CD4-positive, alpha-beta T cell treated with Interleukin-15 for 1 hour (primary cell): ENCODE measurements at regions not wholly inside any gene's neighbourhood (a gene's known extent, or its start where the extent isn't known, plus 50 kb on each side); places are given as distances from the start of the nearest gene placed in this dataset.
"Not testable (repeated sequence)": the region's sequence is repeated elsewhere in the genome, so short reads cannot be mapped to it uniquely, and the experiment has no call there.

Experiments
- DNase-seq: peaks from one replicate; pipeline ENCODE4 v3.0.0-alpha.2; 2020

DNA sequence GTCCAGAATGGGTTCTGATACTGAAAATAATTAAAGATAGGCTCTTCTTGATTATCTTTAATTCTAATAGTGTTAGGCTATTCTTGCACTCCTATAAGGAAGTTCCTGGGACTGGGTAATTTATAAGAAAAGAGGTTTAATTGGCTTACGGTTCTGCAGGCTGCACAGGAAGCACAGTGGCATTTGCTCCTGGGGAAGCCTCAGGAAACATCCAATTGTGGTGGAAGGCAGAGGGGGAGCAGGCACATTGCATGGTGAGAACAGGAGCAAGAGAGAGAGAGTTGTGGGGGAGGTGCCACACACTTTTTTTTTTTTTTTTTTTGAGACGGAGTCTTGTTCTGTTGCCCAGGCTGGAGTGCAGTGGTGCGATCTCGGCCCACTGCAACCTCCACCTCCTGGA, 540.3 kb downstream of the RFPL4B start:
- DNase-seq = not testable (repeated sequence)

DNA sequence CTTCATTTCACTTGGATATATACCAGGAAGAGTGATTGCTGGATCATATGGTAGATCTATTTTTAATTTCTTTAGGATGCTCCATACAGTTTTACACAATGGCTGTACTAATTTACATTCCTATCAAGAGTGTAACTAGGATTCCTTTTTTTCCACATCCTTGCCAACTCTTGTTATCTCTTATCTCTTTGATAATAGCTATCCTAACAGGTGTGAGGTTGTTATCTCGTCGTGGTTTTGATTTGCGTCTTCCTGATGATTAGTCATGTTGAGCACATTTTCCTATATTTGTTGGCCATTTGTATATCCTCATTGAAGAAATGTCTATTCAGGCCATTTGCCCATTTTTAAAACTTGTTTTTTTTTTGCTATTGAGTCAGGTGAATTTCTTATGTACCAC, 552.4 kb downstream of the RFPL4B start:
- DNase-seq = no peak

DNA sequence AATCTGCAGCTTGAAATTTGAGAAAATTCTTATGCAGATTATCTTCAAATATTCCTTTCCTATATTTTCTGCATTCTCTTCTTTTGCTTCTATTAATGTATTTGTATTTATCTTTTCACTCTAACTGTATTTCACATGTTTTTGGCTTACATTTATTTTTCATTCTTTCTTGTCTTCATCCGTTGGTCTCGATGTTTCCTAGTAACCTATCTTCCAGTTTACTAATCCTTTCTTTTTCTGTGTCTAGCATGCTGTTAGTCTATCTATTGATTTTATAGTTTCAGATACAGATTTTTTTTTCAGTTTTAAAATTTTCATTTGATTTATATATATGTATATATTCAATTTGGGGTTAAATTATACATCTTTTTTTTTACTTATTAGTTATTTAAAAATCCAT, 556.2 kb downstream of the RFPL4B start:
- DNase-seq = no peak

DNA sequence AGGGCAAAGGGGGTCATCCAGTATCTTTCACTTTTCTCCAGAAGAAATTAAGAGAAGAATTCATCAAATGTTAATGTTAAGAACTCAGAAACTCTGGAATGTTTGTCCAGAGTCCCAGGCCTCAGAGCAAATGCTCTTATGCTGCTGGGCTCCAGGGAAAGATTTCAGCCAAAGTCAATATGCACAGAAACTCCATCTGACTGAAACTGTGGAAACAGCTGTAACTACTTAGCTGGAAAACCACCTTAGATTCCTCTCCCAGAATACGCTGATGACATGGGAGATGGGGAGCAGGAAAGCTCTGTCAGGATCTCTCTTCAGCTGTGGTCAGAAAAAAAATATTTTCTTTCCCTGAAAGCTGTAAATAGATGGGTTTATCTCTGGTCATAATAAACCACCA, 559.6 kb downstream of the RFPL4B start:
- DNase-seq = no peak

DNA sequence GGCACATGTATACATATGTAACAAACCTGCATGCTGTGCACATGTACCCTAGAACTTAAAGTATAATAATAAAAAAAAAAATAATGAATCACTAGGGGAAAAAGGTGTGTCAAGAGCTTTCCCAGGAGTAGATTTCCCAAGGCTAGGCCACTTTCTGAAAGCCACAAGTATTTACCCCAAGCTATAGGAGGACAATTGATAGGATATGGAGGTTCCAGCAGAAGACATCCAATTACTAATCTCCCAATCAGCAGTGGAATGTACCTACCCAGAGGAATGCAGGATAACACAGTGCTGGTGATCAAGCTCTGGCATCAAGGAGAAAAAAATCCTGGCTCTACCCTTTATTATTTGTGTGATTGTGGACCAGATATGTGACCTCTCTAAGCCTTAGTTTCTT, 562.7 kb downstream of the RFPL4B start:
- DNase-seq = no peak

DNA sequence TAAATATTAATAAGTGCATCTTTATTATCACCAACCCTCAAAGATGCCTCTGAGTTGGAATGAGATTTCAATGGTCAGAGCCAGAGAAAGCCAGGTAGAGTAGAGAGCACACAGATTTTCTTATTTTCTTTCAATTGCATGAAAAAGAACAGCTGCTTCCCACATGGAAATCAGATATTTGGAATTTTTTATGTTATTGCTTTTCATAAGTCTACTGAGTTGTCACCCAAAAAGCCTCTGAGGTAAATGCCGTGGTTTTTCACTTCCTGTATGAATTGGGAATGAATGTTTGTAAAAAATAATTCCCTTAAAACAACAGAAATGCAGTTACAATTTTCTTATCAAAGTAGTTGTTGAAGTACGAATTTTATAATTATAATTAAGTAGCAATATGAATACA, 563.1 kb downstream of the RFPL4B start:
- no peak for DNase-seq

DNA sequence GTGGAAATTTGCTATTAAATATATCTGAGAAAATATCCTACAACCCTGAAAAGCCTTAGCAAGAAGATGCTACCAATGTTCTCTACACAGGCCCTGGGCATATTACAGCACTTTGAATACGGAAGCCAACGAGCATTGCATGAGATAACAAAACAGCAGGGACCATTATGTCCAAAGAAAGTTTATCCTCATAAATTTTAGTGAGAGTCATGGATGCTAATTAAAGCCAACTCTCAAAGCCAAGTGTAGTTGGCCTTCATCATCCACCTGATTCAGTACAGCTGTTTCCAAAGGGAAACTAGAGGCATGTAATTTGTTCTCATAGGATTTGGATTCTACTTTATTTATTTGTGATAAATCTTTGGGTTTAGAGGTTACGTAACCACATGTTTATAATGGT, 564.8 kb downstream of the RFPL4B start:
- DNase-seq = no peak

DNA sequence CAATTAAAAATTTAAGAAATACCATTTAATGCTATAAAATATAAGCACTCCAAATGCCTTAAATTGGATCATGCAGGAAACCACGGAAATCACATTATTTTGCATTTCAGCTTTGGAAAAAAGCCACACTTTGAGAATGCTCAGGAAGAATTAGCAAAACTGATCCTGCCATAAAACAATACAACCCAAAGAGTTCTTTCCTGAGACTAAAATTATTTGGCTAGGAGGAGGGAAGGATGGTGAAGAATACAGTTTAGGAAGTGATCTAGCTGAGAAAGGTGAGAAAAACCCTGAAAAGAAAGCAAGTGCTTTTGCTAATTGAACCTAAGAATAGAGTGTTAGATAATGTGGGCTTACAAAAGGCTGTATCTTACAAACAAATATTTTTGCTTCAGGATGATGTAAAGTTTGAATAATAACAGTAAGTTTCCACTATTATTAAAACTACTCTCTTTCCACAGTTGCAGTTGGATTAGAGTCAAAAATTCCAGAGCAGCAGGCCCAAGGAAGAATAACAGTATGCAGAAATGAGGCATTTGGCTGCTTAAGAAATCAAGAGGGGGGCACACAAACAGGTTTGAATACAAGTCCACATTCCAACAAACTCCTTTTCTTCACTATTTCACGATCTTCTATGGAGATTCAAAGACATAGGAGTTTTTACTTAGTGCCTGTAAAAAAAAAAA, 565.4 kb downstream of the RFPL4B start:
- no peak for DNase-seq

DNA sequence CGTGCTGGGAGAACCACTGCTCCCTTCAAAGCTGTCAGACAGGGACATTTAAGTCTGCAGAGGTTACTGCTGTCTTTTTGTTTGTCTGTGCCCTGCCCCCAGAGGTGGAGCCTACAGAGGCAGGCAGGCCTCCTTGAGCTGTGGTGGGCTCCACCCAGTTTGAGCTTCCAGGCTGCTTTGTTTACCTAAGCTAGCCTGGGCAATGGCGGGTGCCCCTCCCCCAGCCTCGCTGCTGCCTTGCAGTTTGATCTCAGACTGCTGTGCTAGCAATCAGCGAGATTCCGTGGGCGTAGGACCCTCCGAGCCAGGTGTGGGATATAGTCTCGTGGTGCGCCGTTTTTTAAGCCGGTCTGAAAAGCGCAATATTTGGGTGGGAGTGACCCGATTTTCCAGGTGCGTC, 572.6 kb downstream of the RFPL4B start:
- DNase-seq = not testable (repeated sequence)

DNA sequence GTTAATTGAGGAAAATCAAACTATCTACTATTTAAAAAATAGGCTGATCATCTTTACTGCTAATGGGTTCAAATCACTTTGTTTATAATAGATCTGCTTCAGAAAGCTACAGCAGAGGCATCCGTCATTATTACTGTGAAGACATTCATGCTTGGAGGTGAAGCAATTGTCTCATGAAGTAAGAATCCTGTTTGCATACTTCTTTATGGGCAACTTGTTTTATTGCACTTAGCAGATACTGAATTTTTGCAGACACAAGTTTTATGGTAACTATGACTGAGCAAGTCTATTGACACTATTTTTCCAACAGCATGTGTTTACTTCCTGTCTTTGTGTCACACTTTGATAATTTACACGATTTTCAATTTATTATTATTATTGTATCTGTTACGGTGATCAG, 573.9 kb downstream of the RFPL4B start:
- no peak for DNase-seq

DNA sequence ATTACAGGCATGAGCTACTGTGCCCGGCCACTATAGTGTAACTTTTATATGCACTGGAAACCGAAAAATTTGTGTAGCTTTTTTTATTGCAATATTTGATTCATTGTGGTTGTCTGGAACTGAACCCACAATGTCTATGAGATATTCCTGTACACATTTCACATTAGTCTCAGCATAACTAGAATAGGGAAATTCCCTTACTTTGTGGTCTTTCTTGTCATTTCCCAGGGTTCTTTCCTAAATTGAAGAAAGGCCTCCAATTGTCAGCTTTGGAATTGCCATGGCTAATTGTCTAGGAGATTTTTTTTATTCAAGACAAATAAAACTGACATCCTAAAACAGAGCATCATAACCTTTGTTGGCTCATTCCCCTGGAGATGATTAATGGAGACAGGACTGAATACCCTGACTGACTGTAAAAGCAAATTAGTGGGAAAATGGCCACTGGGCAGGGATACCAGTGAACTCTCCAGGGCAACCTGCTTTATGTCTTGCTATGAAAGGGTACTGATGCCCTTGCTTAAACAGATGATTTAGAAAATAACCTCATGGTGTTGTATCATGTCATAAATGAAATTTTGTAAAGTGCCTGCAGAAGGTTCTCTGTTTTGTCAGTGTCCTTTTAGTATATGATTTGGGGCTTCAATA, 576.9 kb downstream of the RFPL4B start:
- DNase-seq = no peak

DNA sequence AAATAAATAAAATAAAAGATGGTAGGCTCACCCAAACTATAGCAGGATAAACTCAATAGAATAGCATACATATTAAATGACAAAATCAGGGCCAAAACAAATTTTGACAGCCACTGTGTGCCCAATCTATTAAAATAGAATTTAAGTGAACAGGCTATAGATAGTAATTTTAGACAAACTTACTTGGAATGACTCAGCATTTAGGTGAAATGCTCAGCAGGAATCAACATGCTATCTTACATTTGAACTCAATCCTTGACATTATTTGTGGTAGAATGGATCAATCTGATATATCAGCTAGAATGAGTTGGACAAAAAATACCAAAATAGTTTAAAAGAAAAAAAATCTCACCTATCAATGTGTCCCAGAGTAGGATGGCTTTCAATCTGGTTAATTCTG, 578.6 kb downstream of the RFPL4B start:
- no peak for DNase-seq

DNA sequence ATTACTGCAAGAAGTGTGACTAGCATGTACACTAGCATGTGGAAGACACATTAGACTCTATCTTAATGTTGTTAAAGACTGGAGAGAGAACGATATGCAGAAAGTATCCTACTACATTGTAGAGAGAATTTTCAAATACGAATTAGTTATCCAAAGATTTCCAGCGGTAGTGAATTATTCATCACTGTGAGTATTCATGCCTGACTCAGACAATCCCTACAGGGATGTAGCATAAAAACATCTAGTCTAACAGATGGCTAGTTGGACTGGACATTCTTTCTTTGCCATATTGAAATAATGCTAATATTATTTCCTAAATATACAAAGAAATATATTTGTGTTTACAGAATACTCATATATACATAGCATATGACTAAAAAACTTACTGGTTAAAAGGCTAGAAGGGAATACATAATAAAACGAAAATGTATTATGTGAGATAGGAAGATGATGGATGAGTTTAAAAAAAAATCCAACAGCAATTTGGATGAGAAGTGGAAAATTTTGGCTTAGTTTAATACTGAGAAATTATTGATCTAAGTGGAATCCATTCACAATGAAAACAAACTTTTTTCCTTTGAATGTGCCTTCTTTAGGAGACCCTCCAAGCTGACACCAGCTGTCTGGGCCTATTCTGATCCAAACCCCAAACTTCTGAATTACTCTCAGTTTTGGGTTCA, 580.7 kb downstream of the RFPL4B start:
- no peak for DNase-seq

DNA sequence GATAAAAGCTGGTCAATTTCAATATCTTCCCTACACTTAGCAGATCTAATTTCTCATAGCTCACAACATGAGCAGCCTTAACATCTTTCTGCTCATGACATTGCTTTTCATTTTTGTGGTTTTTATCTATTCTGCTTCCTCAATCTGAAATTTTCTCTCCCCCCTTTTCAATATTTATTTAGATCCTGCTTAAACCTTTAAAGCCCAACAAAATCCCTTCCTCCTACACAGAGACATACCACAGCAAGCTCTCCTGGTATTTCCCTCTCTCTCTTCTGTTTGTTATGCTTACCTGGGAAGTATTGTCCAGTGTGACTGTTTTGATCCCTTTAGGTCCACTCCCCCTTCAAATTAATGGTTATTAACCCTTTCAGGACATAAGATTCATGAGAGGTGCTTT, 582.5 kb downstream of the RFPL4B start:
- no peak for DNase-seq

DNA sequence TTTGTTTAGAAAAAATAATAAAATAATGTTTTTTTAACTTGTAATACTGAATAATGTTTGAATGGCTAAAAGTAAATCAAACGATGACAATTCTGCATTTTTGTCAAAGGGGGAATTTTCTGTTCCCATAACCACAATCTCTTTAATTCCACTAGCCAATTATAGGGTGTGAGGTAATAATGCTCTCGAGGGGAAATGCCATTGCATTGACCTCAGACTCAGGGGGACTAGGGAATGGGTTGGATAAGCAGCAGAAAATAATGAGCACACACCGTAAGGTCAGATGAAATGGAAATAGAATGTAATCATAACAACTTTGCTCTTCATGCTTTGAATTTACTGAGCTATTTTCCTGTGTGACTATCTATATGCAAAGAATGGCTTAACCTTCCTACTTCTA, 584.7 kb downstream of the RFPL4B start:
- DNase-seq = no peak

DNA sequence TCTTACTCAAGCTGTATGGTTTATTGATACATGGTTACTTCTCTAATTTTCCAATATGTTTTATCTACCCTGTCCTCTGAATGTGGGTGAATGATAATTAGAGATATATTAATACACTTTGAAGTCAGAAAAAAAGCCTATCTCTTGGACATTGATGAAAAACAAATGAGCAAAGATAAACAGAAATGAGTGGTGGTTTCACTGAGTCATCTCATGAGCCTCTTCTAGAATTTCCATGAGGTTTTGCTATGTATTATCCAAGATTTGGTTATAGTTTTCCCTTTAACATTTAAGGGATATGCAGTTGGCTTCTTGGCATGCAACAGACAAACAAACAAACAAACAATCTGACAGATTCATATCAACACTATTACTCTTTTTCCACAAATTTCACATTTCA, 586.8 kb downstream of the RFPL4B start:
- DNase-seq = no peak

DNA sequence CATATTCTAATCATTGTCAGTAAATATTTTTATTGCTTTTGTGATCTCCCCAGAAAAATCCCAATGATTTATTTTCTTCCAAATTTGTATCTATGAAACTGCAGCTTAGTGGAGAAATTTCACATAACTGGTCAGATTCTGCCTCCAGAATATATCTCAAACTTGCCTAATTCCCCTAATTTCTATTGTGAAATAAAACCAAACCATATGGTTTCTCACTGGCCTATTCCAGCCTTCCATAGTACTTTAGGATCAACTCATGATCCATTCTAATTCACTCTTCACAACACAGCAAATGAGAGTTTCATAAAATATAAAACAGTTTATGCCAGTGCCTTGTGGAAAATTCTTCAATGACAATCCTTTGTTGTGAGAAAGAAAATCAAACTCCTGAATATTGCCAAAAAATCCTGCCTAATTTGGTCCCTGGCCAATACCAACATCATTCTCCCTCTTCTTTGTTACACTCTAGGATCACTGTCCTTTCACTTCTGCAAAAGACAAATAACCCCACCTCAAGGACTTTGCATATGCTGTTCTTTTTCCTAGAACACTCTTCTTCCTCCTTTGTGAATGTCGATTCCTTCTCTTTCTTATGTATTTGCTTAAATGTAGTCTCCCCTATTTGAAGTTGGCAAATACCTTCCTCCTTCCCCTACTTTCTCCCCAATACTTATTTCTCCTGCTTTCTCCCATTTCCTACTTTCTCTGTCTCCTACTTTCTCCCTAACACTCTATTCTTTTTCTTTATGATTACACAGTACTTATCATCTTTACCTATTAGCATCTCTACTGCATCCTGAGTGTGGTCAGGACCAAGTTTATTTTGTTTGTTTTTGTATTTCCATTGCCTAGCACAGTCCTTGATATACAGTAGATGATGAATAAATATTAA, 587.5 kb downstream of the RFPL4B start:
- DNase-seq = no peak

DNA sequence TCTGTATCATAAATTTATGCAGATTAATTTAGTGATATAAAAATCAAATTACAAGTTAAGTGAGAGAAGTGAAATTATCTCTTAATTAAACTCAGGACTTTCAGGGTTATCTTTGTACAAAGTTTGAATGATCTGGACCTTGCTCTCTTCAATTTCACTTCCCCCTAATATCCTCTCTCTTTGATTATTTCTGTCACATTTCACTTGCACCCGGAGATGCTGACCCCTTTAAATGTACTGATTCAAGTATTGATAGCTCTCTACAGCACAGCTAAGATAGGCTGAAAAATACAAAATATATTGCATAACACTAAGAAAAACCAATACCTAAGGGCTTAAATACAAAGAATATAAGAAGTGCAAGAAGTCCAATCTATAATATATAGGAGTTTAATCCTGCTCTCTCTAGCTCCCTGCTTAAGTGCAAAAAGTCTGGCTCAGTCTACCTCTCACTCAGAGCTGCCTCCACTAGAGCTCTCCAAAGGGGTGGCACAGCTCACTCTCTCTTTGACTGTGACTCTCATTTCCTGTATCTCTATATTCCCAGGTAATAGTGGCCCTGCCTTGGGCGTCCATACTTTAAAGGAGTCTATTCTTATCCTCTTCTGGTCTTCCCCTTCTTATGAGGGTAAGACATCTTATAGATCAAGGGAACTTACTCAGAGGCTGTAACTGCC, 588.4 kb downstream of the RFPL4B start:
- DNase-seq = no peak

DNA sequence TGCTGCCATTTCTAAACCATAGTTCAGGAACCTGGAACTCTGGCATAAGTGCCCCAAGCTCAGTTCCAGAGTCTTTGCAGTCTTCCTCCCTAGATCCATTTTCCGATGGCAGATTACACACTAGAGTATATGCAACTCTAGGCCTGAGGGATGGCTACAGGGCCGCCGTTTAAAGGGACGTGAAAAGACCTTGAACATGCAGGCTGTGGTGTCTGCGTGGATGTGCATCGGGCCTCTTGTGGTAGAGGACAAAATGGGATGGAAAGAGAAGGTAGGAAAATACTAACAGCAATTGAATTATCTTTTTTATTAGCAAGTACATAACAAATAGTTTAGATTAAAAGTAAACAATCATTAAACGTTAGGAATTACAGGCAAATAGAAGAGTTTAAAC, 588.9 kb downstream of the RFPL4B start:
- no peak for DNase-seq

DNA sequence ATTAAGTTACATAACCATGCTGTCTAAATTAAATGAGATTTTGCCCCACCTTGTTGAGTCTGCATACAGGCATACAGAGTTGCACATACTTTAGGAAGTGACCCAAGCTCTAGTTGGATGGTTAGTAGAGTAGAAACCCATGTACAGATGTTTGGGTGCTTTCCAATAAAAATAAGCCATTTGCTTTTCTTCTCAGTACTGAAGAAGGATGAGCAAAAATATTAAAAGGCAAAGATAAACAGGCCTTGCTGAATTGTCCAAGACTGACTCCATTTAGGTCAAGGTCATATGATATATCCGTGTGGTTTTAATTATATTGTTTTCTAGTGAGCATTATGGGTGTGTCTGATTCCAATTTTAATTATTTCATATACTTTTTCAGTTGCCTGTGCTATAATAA, 589.4 kb downstream of the RFPL4B start:
- no peak for DNase-seq

DNA sequence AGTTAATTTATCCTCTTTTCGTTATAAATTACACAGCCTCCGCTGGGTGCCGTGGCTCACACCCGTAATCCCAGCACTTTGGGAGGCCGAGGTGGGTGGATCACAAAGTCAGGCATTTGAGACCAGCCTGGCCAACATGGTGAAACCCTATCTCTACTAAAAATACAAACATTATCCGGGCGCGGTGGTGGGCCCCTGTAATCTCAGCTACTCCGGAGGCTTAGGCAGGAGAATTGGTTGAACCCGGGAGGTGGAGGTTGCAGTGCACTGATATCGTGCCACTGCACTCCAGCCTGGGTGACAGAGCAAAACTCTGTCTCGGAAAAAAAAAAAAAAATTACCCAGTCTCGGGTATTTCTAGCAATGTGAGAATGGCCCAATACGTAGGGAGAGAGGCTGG, 590.6 kb downstream of the RFPL4B start:
- DNase-seq = not testable (repeated sequence)

DNA sequence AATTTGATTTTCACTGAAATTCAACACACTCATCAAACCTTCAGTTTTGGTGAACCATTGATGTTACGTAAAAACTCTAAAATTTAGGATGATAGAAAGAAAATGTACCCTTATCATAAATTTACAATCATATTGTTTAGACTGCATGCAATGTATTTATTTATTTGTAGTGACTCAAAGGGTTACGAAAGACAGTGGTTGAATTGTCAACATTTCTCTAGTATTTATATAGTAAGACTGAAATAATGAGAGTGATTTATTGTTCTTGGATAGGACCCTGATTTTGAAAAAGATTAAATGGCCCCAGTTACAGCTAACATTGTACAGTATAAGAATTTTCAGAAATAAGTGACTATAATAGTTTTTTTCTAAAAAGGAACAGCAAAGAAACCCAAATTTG, 591.5 kb downstream of the RFPL4B start:
- no peak for DNase-seq

DNA sequence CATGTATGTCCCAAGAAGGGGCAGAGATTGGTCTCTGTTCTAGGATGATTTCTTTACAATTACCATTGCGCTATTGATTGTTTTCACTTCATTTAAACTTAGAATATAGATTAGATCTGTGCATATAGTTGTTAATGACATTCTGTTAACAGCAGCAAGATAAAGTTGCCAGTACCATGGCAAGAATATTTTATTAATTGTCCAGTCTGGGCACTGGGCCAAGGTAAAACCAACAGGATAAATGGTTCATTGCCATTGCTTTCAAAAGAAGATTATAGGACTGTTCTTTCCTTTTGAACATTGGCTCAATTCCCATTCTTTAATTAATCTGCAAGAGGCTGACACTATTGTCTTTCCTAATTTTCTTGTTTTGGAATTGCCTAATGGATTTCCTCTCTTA, 592.4 kb downstream of the RFPL4B start:
- DNase-seq = no peak
